GM23338 (cell line): ENCODE measurements at regions not wholly inside any gene's neighbourhood (a gene's known extent, or its start where the extent isn't known, plus 50 kb on each side); places are given as distances from the start of the nearest gene placed in this dataset.

ENCODE experiments used
- ATAC-seq: fragments of 200-7000 bp; cut with Tn5 transposase; 3 replicates; pipeline ENCODE4 v1.9.1; 2020
- DNase-seq: peaks from one replicate; pipeline ENCODE4 v3.0.0-alpha.2; 2015; ENCODE audit warnings: low spot score
- H2AFZ ChIP-seq: fragments of 200-600 bp; sonication (generic); 2 replicates; pipeline ENCODE4 v1.8.0; 2016; ENCODE audit warnings: antibody characterized with exemption, mild to moderate bottlenecking, moderate library complexity
- H3F3A ChIP-seq: fragments of 200-600 bp; sonication (generic); replicated peaks from 2 replicates; pipeline ENCODE4 v1.8.0; 2017; ENCODE audit warnings: antibody characterized with exemption, mixed run types, low read depth
- H3K27ac ChIP-seq: fragments of 200-600 bp; sonication (generic); 2 replicates; pipeline ENCODE4 v1.6.1; 2016; ENCODE audit warnings: low read depth
- H3K27me3 ChIP-seq: fragments of 200-600 bp; sonication (generic); 2 replicates; pipeline ENCODE4 v1.8.0; 2016; ENCODE audit warnings: mild to moderate bottlenecking, mixed run types, moderate library complexity; ENCODE audit not compliant: insufficient read depth
- H3K36me3 ChIP-seq: fragments of 200-600 bp; sonication (generic); 2 replicates; pipeline ENCODE4 v1.8.0; 2016; ENCODE audit warnings: mild to moderate bottlenecking; ENCODE audit not compliant: insufficient read depth
- H3K4me1 ChIP-seq: fragments of 200-600 bp; sonication (generic); 2 replicates; pipeline ENCODE4 v1.8.0; 2016; ENCODE audit warnings: mild to moderate bottlenecking, moderate library complexity; ENCODE audit not compliant: insufficient read depth
- H3K4me2 ChIP-seq: fragments of 200-600 bp; sonication (generic); 2 replicates; pipeline ENCODE4 v1.7.1; 2017; ENCODE audit warnings: mixed run types
- H3K4me3 ChIP-seq: fragments of 200-600 bp; sonication (generic); 2 replicates; pipeline ENCODE4 v1.6.1; 2016; ENCODE audit warnings: mixed run types
- H3K79me2 ChIP-seq: fragments of 200-600 bp; sonication (generic); replicated peaks from 2 replicates; pipeline ENCODE4 v1.8.0; 2017; ENCODE audit warnings: mild to moderate bottlenecking; ENCODE audit not compliant: insufficient read depth
- H3K9me2 ChIP-seq: fragments of 200-600 bp; sonication (generic); 2 replicates; pipeline ENCODE4 v1.8.0; 2017; ENCODE audit not compliant: insufficient read depth
- H4K20me1 ChIP-seq: fragments of 200-600 bp; sonication (generic); replicated peaks from 2 replicates; pipeline ENCODE4 v1.8.0; 2017; ENCODE audit warnings: mild to moderate bottlenecking; ENCODE audit not compliant: insufficient read depth
- H3K27ac Mint-ChIP-seq: 2 replicates; pipeline ENCODE4 v1.8.0; 2020; ENCODE audit warnings: inconsistent platforms, mild to moderate bottlenecking, moderate library complexity, mixed read lengths
- H3K27me3 Mint-ChIP-seq: 3 replicates; pipeline ENCODE4 v1.8.0; 2022; ENCODE audit warnings: low read depth, mild to moderate bottlenecking, moderate library complexity, mixed read lengths, inconsistent platforms; ENCODE audit not compliant: insufficient read depth, poor library complexity
- H3K36me3 Mint-ChIP-seq: 3 replicates; pipeline ENCODE4 v1.8.0; 2021; ENCODE audit warnings: low read depth, mild to moderate bottlenecking, inconsistent platforms, moderate library complexity, mixed read lengths
- H3K4me1 Mint-ChIP-seq: 3 replicates; pipeline ENCODE4 v1.8.0; 2020; ENCODE audit warnings: mild to moderate bottlenecking, inconsistent platforms, mixed read lengths
- H3K4me3 Mint-ChIP-seq: 3 replicates; pipeline ENCODE4 v1.8.0; 2021; ENCODE audit warnings: moderate library complexity, mild to moderate bottlenecking, inconsistent platforms, mixed read lengths
- H3K9me3 Mint-ChIP-seq: 3 replicates; pipeline ENCODE4 v1.8.0; 2020; ENCODE audit warnings: moderate library complexity, mild to moderate bottlenecking, inconsistent platforms, mixed read lengths
- CREB1 ChIP-seq: fragments of 250-450 bp; sonication (Bioruptor Pico); IDR thresholded peaks from 2 replicates; pipeline ENCODE4 v1.5.0; 2020; ENCODE audit warnings: low read depth, mild to moderate bottlenecking, moderate library complexity
- CTCF ChIP-seq, 2 experiments: fragments of 200-600 bp in 1 of 2; sonication (generic) in 1 of 2; conservative IDR thresholded peaks; 2 replicates each; pipeline versions ENCODE4 v1.5.1 to v1.6.1; 2016 to 2017; ENCODE audit warnings: antibody characterized with exemption in 2 of 2, low read depth in 2 of 2, mild to moderate bottlenecking in 2 of 2, moderate library complexity in 1 of 2
- EZH2 ChIP-seq: fragments of 200-600 bp; sonication (generic); IDR thresholded peaks from one replicate; pipeline ENCODE4 v1.8.0; 2017; ENCODE audit warnings: antibody characterized with exemption, mild to moderate bottlenecking, low read depth; ENCODE audit not compliant: unreplicated experiment
- EZH2phosphoT487 ChIP-seq: fragments of 200-600 bp; sonication (generic); IDR thresholded peaks from one replicate; pipeline ENCODE4 v1.8.1; 2018; ENCODE audit warnings: antibody characterized with exemption; ENCODE audit not compliant: unreplicated experiment
- JUNB ChIP-seq: IDR thresholded peaks from one replicate; pipeline ENCODE4 v1.6.1; 2016; ENCODE audit warnings: antibody characterized with exemption; ENCODE audit not compliant: unreplicated experiment
- NANOG ChIP-seq: IDR thresholded peaks from 2 replicates; pipeline ENCODE4 v1.6.1; 2016; ENCODE audit warnings: antibody characterized with exemption, borderline replicate concordance
- POLR2AphosphoS5 ChIP-seq: IDR thresholded peaks from 2 replicates; pipeline ENCODE4 v1.6.1; 2016; ENCODE audit warnings: antibody characterized with exemption, low read depth
- STAT1 ChIP-seq: IDR thresholded peaks from one replicate; pipeline ENCODE4 v1.6.1; 2016; ENCODE audit warnings: antibody characterized with exemption; ENCODE audit not compliant: unreplicated experiment
- ZNF114 ChIP-seq: fragments of 250-450 bp; sonication (Bioruptor Pico); IDR thresholded peaks from 2 replicates; pipeline ENCODE4 v1.5.0; 2020; ENCODE audit warnings: mild to moderate bottlenecking, moderate library complexity
- ZNF331 ChIP-seq: fragments of 250-450 bp; sonication (Bioruptor Pico); IDR thresholded peaks from 2 replicates; pipeline ENCODE4 v1.5.0; 2020; ENCODE audit warnings: low read depth, mild to moderate bottlenecking, moderate library complexity
- ZNF462 ChIP-seq: fragments of 250-450 bp; sonication (Bioruptor Pico); IDR thresholded peaks from 2 replicates; pipeline ENCODE4 v1.5.0; 2020; ENCODE audit warnings: mild to moderate bottlenecking, moderate library complexity
- TF ChIP-seq, protein P1 (sequence below): IDR thresholded peaks from one replicate; pipeline ENCODE4 v1.6.1; 2018; ENCODE audit warnings: antibody characterized with exemption; ENCODE audit not compliant: unreplicated experiment
- TF ChIP-seq, protein P2 (sequence below): IDR thresholded peaks from 2 replicates; pipeline ENCODE4 v1.6.1; 2016; ENCODE audit warnings: antibody characterized with exemption

- H3K9me2 ChIP-seq: no peaks in the 10 kb centered on the region; the same call in 1 of the 2 replicates
- H3K4me2 ChIP-seq: no peak overlapping the region
- H3K4me3 ChIP-seq: no peak overlapping the region
- H3F3A ChIP-seq: no peaks in the 10 kb centered on the region
- H3K27ac ChIP-seq: no peak overlapping the region
- Mint-ChIP-seq H3K4me3 (no peak overlapping the region), H3K9me3 (no peaks in the 10 kb centered on the region), H3K36me3 (no peaks in the 10 kb centered on the region; the same call in 2 of the 3 replicates), H3K27ac (no peak overlapping the region), H3K4me1 (peaks cover 34% of the 10 kb centered on the region), H3K27me3 (peaks cover 2% of the 10 kb centered on the region)
- ATAC-seq (peak; percentile 88), DNase-seq (peak; percentile 24)
- 0 out of 2 replicates have a peak overlapping the region, but pooled peaks have one; percentile 61 for H2AFZ ChIP-seq
- no peaks in the 10 kb centered on the region for H3K36me3 ChIP-seq
- H4K20me1 ChIP-seq: no peaks in the 10 kb centered on the region
- H3K79me2 ChIP-seq: no peaks in the 10 kb centered on the region
- peaks cover 4% of the 10 kb centered on the region; the same call in 1 of the 2 replicates for H3K4me1 ChIP-seq
- TF ChIP-seq CTCF (conservative IDR thresholded peaks at IDR 0.05; ENCODE audit: low read depth in 2 of 2) (no peak), STAT1 (no peak), JUNB (no peak), ZNF114 (CRISPR knock-in tag) (no peak), NANOG (no peak), POLR2AphosphoS5 (no peak), ZNF331 (no peak), EZH2 (no peak), EZH2phosphoT487 (no peak), ZNF462 (no peak), CREB1 (CRISPR knock-in tag) (no peak)
- TF ChIP-seq, protein P1, sequence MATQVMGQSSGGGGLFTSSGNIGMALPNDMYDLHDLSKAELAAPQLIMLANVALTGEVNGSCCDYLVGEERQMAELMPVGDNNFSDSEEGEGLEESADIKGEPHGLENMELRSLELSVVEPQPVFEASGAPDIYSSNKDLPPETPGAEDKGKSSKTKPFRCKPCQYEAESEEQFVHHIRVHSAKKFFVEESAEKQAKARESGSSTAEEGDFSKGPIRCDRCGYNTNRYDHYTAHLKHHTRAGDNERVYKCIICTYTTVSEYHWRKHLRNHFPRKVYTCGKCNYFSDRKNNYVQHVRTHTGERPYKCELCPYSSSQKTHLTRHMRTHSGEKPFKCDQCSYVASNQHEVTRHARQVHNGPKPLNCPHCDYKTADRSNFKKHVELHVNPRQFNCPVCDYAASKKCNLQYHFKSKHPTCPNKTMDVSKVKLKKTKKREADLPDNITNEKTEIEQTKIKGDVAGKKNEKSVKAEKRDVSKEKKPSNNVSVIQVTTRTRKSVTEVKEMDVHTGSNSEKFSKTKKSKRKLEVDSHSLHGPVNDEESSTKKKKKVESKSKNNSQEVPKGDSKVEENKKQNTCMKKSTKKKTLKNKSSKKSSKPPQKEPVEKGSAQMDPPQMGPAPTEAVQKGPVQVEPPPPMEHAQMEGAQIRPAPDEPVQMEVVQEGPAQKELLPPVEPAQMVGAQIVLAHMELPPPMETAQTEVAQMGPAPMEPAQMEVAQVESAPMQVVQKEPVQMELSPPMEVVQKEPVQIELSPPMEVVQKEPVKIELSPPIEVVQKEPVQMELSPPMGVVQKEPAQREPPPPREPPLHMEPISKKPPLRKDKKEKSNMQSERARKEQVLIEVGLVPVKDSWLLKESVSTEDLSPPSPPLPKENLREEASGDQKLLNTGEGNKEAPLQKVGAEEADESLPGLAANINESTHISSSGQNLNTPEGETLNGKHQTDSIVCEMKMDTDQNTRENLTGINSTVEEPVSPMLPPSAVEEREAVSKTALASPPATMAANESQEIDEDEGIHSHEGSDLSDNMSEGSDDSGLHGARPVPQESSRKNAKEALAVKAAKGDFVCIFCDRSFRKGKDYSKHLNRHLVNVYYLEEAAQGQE: no peak
- TF ChIP-seq, protein P2, sequence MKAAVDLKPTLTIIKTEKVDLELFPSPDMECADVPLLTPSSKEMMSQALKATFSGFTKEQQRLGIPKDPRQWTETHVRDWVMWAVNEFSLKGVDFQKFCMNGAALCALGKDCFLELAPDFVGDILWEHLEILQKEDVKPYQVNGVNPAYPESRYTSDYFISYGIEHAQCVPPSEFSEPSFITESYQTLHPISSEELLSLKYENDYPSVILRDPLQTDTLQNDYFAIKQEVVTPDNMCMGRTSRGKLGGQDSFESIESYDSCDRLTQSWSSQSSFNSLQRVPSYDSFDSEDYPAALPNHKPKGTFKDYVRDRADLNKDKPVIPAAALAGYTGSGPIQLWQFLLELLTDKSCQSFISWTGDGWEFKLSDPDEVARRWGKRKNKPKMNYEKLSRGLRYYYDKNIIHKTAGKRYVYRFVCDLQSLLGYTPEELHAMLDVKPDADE: no peak
- no peaks in the 10 kb centered on the region for H3K27me3 ChIP-seq
Observed at GRCh38 chr5:125327676-125328075, 581.2 kb upstream of the ZNF608 start.
